Fibroblast of mammary gland (primary cell): ENCODE measurements at regions not wholly inside any gene's neighbourhood (a gene's known extent, or its start where the extent isn't known, plus 50 kb on each side); places are given as distances from the start of the nearest gene placed in this dataset.

Experiments used
- DNase-seq: peaks from one replicate; pipeline ENCODE4 v3.0.0-alpha.2; 2010; ENCODE audit warnings: low read depth
- H3K4me3 ChIP-seq: 2 replicates; pipeline ENCODE4 v1.5.1; 2011; ENCODE audit warnings: low read depth, mild to moderate bottlenecking, low read length, moderate library complexity; ENCODE audit not compliant: control insufficient read depth
- CTCF ChIP-seq: conservative IDR thresholded peaks from 2 replicates; pipeline ENCODE4 v1.5.1; 2011; ENCODE audit warnings: low read depth, low read length, inconsistent platforms; ENCODE audit not compliant: control insufficient read depth, insufficient read depth

GRCh38 chr1:30405081-30405480 lies 318.3 kb downstream of the MATN1 start:
- no peak for TF ChIP-seq CTCF
- DNase-seq: no peak

GRCh38 chr1:30404341-30404740 lies 319.0 kb downstream of the MATN1 start:
- no peak overlapping the region for H3K4me3 ChIP-seq
- no peak for DNase-seq
- TF ChIP-seq CTCF: no peak

More at GRCh38 chr1:30405081-30405480, 318.3 kb downstream of the MATN1 start:
- H3K4me3 ChIP-seq: no peak overlapping the region

GRCh38 chr1:30403726-30404125 lies 319.7 kb downstream of the MATN1 start:
- no peak for TF ChIP-seq CTCF
- no peak overlapping the region for H3K4me3 ChIP-seq
- no peak for DNase-seq

- no peak for DNase-seq
- no peak for TF ChIP-seq CTCF
- H3K4me3 ChIP-seq: no peak overlapping the region
Observed at GRCh38 chr1:30403061-30403645, 320.2 kb downstream of the MATN1 start.

- no peak for TF ChIP-seq CTCF
- no peak for DNase-seq
- H3K4me3 ChIP-seq: no peak overlapping the region
Observed at GRCh38 chr1:30402031-30402430, 321.4 kb downstream of the MATN1 start.

GRCh38 chr1:30400507-30400906 lies 322.9 kb downstream of the MATN1 start:
- no peak for TF ChIP-seq CTCF
- DNase-seq: no peak
- H3K4me3 ChIP-seq: no peak overlapping the region

- no peak for DNase-seq
- TF ChIP-seq CTCF: no peak
- H3K4me3 ChIP-seq: no peak overlapping the region
Observed at GRCh38 chr1:30399026-30399425, 324.4 kb downstream of the MATN1 start.
